Left kidney (tissue), 1 donor: ENCODE measurements at regions not wholly inside any gene's neighbourhood (a gene's known extent, or its start where the extent isn't known, plus 50 kb on each side); places are given as distances from the start of the nearest gene placed in this dataset.
"Not testable (repeated sequence)": the region's sequence is repeated elsewhere in the genome, so short reads cannot be mapped to it uniquely, and the experiment has no call there.

Experiments used
- DNase-seq: peaks from one replicate; pipeline ENCODE4 v3.0.0-alpha.2; 2013

- DNase-seq, result no peak
These were observed 239.4 kb upstream of the PDE3A start for GRCh38 chr12:20128928-20129327.

DNA sequence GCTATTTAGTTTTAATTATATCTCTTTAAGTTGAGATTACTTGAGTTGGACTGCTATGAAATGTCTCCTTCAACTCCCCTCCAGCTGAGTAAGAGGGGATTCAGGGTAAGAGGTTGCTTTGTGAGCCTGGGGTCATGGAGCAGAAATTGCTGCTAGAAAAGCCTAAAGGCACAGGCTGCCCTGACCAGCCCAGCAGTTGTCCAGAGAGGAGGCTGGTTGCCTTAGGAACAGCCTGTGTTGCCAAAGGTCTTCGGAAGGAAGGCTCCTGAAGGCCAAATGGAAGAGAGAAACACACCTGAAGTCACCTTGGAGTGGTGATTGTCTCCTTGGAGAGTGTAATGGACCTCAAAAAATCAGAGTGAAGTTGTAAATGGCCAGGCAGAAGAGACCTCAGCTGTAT is 235.5 kb upstream of the PDE3A start:
- DNase-seq, result no peak

- no peak for DNase-seq
These were observed 233.7 kb upstream of the PDE3A start for GRCh38 chr12:20134652-20135051.

DNA sequence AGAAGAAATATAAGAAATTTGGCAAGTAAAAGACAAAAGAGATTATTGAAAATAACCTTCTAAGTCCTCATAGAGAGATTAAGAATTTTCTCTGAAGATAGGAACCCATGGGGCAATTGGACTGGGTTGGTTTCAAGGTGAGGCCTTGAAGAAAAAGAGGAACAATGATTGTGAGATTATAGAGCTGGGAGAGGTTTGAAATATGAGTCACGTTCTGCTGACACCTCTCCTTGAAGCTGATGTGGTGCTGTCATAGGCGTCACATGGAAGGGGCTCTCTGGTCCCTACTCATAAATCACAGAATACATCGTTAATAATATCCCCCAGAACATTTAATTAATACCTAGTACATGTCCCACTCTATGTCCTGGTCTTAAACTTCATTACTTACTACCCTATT is 227.6 kb upstream of the PDE3A start:
- no peak for DNase-seq

- DNase-seq, result no peak
These were observed 226.0 kb upstream of the PDE3A start for GRCh38 chr12:20142316-20142715.

DNA sequence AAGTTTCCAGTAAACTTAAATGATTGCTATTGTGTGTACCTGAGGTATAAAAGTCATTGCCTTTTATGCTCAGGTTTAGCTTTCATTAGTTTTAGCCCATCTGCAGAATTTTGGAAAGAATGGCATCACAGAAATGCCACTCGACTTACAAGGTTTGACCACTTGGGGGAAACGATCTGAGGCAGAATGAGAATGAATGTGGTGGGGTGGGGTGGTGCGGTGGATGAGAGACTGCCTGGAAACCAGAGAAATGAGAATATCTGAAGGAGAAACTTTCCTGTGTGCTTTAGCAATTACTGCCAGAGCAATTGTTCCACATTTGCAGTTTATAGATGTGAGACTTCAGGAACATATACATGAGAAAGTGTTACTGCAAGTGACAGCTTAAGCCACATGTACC is 225.4 kb upstream of the PDE3A start:
- DNase-seq, result no peak

- DNase-seq, result no peak
These were observed 224.0 kb upstream of the PDE3A start for GRCh38 chr12:20144341-20144740.

DNA sequence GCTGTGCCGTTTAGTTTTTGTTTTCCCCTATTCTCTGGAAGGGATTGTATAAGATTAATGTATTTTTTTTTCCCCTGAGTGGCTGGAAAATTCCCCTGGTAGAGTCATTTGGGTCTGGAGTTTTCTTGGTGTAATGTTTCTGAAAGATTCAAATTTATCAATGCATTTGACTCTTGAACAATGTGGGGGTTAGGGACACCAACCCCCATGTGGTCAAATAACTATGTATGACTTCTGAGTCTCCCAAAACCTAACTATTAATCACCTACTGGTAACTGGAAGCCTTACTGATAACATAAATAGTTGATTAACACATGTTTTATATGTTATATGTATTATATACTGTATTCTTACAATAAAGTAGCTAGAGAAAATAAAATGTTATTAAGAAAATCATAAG is 220.1 kb upstream of the PDE3A start:
- DNase-seq, result no peak

DNA sequence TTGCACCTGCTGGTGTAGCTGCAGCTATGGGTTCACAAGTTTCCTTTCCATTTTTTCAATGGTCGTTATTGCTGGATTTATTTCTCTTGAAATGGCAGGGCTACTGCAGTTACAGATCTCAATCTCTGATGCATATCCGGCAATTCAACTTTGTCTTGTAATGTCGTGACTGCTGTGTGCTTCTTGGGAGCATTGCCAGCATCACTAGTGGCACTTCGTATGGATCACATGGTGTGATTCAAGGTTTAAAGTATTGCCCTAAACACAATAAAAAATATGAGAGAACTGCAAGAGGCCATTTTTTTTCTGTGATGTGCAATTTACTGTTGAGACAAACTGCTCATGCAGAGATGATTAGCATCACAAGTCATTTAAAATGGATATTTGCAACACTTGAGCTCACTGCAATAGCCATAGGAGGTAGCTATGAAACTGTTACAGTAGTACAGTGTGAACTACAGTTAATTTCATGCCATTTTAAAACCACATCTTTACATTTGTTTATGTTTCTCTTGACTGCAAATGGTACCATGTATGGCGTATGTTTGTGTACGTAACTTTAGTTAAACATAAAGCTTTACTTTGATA is 217.4 kb upstream of the PDE3A start:
- DNase-seq, result no peak

GRCh38 chr12:20154052-20154451 is 214.3 kb upstream of the PDE3A start:
- no peak for DNase-seq

DNA sequence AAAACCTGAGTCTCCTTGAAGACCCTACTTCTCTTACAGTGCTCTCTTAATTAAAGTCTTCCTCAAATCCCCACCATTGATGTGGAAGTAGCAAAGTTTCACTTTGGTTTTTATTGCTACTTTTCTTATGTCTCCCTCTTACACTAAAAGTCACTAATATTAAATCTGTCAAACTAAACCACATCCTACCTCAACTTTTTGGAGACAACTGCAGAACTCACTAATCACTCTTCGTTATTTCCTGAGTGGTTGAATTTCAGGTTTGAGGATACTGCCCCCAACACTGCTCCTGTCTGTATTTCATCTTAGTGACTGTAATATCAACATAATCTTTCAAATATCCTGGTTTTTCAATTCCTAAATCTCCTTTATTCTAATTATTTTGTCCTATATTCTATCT is 213.0 kb upstream of the PDE3A start:
- DNase-seq, result no peak

GRCh38 chr12:20160899-20161298 is 207.4 kb upstream of the PDE3A start:
- not testable (repeated sequence) for DNase-seq

- no peak for DNase-seq
These were observed 193.7 kb upstream of the PDE3A start for GRCh38 chr12:20174528-20175175.

- no peak for DNase-seq
These were observed 192.5 kb upstream of the PDE3A start for GRCh38 chr12:20175704-20176388.

GRCh38 chr12:20181416-20182180 is 186.7 kb upstream of the PDE3A start:
- DNase-seq, result no peak

DNA sequence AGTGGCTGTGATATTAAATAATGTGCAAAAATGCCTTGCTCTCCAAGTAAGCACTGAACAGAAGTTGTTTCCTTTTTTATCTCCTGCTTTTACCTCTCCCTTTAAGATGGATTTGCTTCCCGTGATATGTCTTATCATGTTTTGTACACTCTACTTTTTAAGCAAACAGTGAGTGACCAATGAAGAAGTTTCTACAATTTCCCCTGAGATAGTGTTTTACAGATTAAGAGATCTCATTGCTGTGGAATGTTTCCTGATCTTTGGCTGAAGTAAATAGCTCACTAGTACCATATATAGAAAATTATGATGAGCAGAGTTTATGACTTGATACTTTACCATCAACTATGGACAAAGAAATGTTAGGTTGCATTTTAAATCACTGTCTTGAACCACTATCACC is 184.8 kb upstream of the PDE3A start:
- no peak for DNase-seq

GRCh38 chr12:20184514-20184913 is 183.8 kb upstream of the PDE3A start:
- no peak for DNase-seq

GRCh38 chr12:20187456-20187855 is 180.9 kb upstream of the PDE3A start:
- DNase-seq, result no peak

- no peak for DNase-seq
These were observed 179.2 kb upstream of the PDE3A start for GRCh38 chr12:20188930-20189653.

DNA sequence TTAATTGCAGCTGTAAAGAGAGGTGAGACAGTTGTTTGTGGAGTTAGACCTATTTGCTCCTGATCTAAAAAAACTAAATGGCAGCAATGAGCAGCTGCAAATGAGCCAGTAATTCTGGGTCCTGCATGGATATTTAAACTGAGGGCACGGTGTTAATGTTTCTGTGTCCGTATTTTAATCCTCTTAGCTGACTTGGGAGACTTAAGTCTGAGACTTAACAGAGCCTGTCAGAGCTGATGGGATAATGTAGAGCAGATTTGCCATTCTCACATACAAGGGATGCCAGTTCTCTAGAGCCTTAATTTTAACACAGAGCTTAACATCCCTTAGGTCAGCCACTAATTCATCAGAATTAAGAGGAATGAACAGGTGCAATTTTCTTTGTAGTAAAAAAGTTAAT is 178.6 kb upstream of the PDE3A start:
- no peak for DNase-seq

DNA sequence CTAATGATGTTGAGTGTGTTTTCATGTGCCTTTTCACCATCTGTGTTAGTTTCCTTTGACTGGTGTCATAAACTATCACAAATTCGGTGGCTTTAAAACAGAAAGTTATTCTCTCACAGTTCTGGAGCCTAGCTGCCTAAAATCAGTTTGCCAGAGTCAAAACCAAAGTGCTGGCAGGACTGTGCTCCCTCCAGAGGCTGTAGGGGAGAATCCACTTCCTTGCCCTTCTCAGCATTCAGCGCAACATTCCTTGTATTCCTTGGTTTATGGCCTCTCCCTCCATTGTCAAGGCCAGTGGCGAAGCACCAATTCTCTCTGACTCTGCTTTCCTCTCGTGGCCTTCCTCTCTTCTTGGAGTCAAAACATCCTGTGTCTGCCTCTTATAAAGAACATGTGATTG is 174.2 kb upstream of the PDE3A start:
- DNase-seq, result no peak

DNA sequence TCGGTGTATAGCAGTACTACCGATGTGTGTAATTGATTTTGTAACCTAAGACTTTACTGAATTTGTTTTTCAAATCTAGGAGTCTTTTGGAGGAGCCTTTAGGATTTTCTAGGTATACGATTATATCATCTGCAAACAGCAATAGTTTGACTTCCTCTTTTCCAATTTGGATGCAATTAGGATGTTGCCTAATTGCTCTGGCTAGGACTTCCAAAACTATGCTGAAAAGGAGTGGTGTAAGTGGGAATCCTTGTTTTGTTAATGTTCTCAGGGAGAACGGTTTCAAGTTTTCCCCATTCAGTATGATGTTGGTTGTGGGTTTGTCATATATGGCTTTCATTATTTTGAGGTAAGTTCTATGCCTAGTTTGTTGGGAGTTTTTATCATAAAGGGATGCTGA is 171.6 kb upstream of the PDE3A start:
- no peak for DNase-seq
